HepG2 (cell line): ENCODE measurements at regions not wholly inside any gene's neighbourhood (a gene's known extent, or its start where the extent isn't known, plus 50 kb on each side); places are given as distances from the start of the nearest gene placed in this dataset.
A peak's percentile ranks its signal among the peaks of the same experiment; 100 is the strongest.

Experiments
- ATAC-seq: fragments of 200-7000 bp; cut with Tn5 transposase; 3 replicates; pipeline ENCODE4 v1.9.1; 2020; ENCODE audit warnings: mild to moderate bottlenecking, moderate library complexity
- BruUV-seq: library from RNA; stranded (reverse); fragments of 400-500 nt; replicated peaks from 2 replicates; lab custom pipeline; 2021; lab: Mats Ljungman, UMichigan
- CTCF ChIA-PET: fragments of 300-600 bp; formaldehyde crosslinking; extraction: SDS; loops from one replicate; lab custom pipeline; 2021; ENCODE audit warnings: low total read pairs, inconsistent platforms, low intra/inter-chr PET ratio; lab: Yijun Ruan, JAX
- POLR2A ChIA-PET: fragments of 350-600 bp; sonication (Branson Sonifier 250); formaldehyde crosslinking; loops from one replicate; lab custom pipeline; 2020; ENCODE audit warnings: antibody characterized with exemption, inconsistent platforms; lab: Yijun Ruan, JAX
- DNase-seq: peaks from one replicate; pipeline ENCODE4 v3.0.0-alpha.2; 2015; ENCODE audit warnings: low spot score
- FAIRE-seq: peaks from 3 replicates; lab custom pipeline; 2011; peaks lifted over from hg19 to GRCh38; lab: Jason Lieb, UNC
- H2AFZ ChIP-seq: one replicate; pipeline ENCODE4 v1.6.1; 2011; ENCODE audit warnings: low read length, inconsistent platforms
- H3K27ac ChIP-seq: fragments of 300-600 bp; 3 replicates; pipeline ENCODE4 v1.8.0; 2011; ENCODE audit warnings: mixed run types, mild to moderate bottlenecking, mixed read lengths, low read length, inconsistent platforms; ENCODE audit not compliant: insufficient read depth; ENCODE audit errors: extremely low read length
- H3K27me3 ChIP-seq, 2 experiments: fragments of 200-600 bp in 1 of 2; 2 replicates in 1 of 2; 3 replicates in 1 of 2; pipeline versions ENCODE4 v1.6.0 to v1.8.0; 2011; ENCODE audit warnings: low read length in 2 of 2, mild to moderate bottlenecking in 2 of 2, moderate library complexity in 2 of 2, inconsistent platforms in 1 of 2; ENCODE audit not compliant: insufficient read depth in 2 of 2, control insufficient read depth in 1 of 2
- H3K36me3 ChIP-seq, 2 experiments: fragments of 200-600 bp in 1 of 2; replicated peaks in 1 of 2; 2 replicates in 1 of 2; 3 replicates in 1 of 2; pipeline versions ENCODE4 v1.5.1 to v1.8.0; 2011; ENCODE audit warnings: low read length in 2 of 2, inconsistent platforms in 1 of 2; ENCODE audit not compliant: insufficient read depth in 2 of 2, control insufficient read depth in 1 of 2
- H3K4me1 ChIP-seq: 2 replicates; pipeline ENCODE4 v1.5.1; 2012; ENCODE audit warnings: low read length, inconsistent platforms; ENCODE audit not compliant: insufficient read depth
- H3K4me2 ChIP-seq: 2 replicates; pipeline ENCODE4 v1.6.0; 2011; ENCODE audit warnings: low read depth, low read length, inconsistent platforms
- H3K4me3 ChIP-seq, 3 experiments: fragments of 200-600 bp in 1 of 3; sonication (generic), shearing (Covaris generic) in 1 of 3; replicated peaks in 1 of 3; 2 replicates each; pipeline ENCODE4 v1.5.1; 2011 to 2016; ENCODE audit warnings: low read length in 3 of 3, inconsistent platforms in 2 of 3, low read depth in 2 of 3, mild to moderate bottlenecking in 2 of 3, control low read depth in 1 of 3, mixed read lengths in 1 of 3; ENCODE audit not compliant: insufficient read depth in 1 of 3
- H3K79me2 ChIP-seq: one replicate; pipeline ENCODE4 v1.6.1; 2011; ENCODE audit warnings: low read length, inconsistent platforms; ENCODE audit not compliant: insufficient read depth
- H3K9ac ChIP-seq: 2 replicates; pipeline ENCODE4 v1.6.0; 2011; ENCODE audit warnings: mild to moderate bottlenecking, low read depth, low read length, inconsistent platforms; ENCODE audit not compliant: insufficient read depth
- H3K9me3 ChIP-seq: 2 replicates; pipeline ENCODE4 v1.5.1; 2012; ENCODE audit warnings: mild to moderate bottlenecking, low read length
- H4K20me1 ChIP-seq: 2 replicates; pipeline ENCODE4 v1.6.0; 2011; ENCODE audit warnings: inconsistent platforms, mild to moderate bottlenecking, low read length, moderate library complexity; ENCODE audit not compliant: insufficient read depth
- BCL6 ChIP-seq: IDR thresholded peaks from 2 replicates; pipeline ENCODE4 v1.6.1; 2016; ENCODE audit warnings: missing genetic modification reagents, missing compliant biosample characterization
- BRF2 ChIP-seq: sonication (generic); formaldehyde crosslinking; IDR thresholded peaks from 2 replicates; pipeline ENCODE4 v1.8.1; 2022; ENCODE audit warnings: mild to moderate bottlenecking, missing genetic modification reagents
- FIP1L1 ChIP-seq: fragments of 200-400 bp; formaldehyde crosslinking; IDR thresholded peaks from 2 replicates; pipeline ENCODE4 v1.6.1; 2018; ENCODE audit warnings: low read depth, mild to moderate bottlenecking, low read length, moderate library complexity, borderline replicate concordance; ENCODE audit not compliant: insufficient read depth
- GABPA ChIP-seq, 2 experiments: IDR thresholded peaks; 2 replicates each; pipeline ENCODE4 v1.6.1; 2011 to 2016; ENCODE audit warnings: low read depth in 2 of 2, low read length in 1 of 2, missing biosample characterization in 1 of 2, missing genetic modification characterization in 1 of 2
- MAFF ChIP-seq: IDR thresholded peaks from 2 replicates; pipeline ENCODE4 v1.6.1; 2011; ENCODE audit warnings: low read depth, low read length, improper control_type of control experiment
- MAFK ChIP-seq, 2 experiments: IDR thresholded peaks in 1 of 2; conservative IDR thresholded peaks in 1 of 2; 2 replicates each; pipeline ENCODE4 v1.6.1; 2011; ENCODE audit warnings: improper control_type of control experiment in 2 of 2, low read length in 2 of 2
- USF2 ChIP-seq, 2 experiments: sonication (generic) in 1 of 2; formaldehyde crosslinking in 1 of 2; IDR thresholded peaks; 2 replicates each; pipeline versions ENCODE4 v1.5.1 to v1.6.1; 2011 to 2020; ENCODE audit warnings: borderline replicate concordance in 1 of 2, low read depth in 1 of 2, low read length in 1 of 2, mild to moderate bottlenecking in 1 of 2, missing genetic modification reagents in 1 of 2, moderate library complexity in 1 of 2
- ZNF430 ChIP-seq: sonication (generic); formaldehyde crosslinking; IDR thresholded peaks from 2 replicates; pipeline ENCODE4 v1.9.0; 2021; ENCODE audit warnings: mild to moderate bottlenecking, missing genetic modification reagents
- ZNF678 ChIP-seq: sonication (generic); formaldehyde crosslinking; IDR thresholded peaks from 2 replicates; pipeline ENCODE4 v1.4.0; 2020; ENCODE audit warnings: mild to moderate bottlenecking, missing genetic modification reagents
- WGBS: methylation state at CpG from one replicate; pipeline ENCODE4 v1.1.6; 2017; ENCODE audit warnings: low lambda C conversion rate; 5-methylcytosine and 5-hydroxymethylcytosine counted together
- in situ Hi-C: cut with HindIII; loops from 2 replicates; pipeline ENCODE4 v1.10.0; 2017; ENCODE audit warnings: low pct_unique_long_range_greater_than_20kb; ENCODE audit not compliant: extremely low pct_ligation_motif_present
- intact Hi-C: fragments of 100-400 bp; cut with micrococcal nuclease; formaldehyde crosslinking; loops from one replicate; pipeline ENCODE4 v1.10.0; 2022; ENCODE audit not compliant: unreplicated experiment
- TF ChIP-seq, protein P1 (sequence below): sonication (generic); formaldehyde crosslinking; IDR thresholded peaks from 2 replicates; pipeline ENCODE4 v1.5.0; 2020; ENCODE audit warnings: missing genetic modification reagents

- ChIA-PET POLR2A (interaction anchor here (1.5 kb wide), 1 partner anchor 14 kb away, joined by 4 read pairs; no protein-coding TSS in a partner anchor), CTCF (no interaction called here)
- in situ Hi-C loops (no loop called here), intact Hi-C loops (no loop called here)
- no peak overlapping the region for H3K4me3 ChIP-seq
- no peak for FAIRE-seq
- no peak for ATAC-seq
- no peak for TF ChIP-seq ZNF430 (CRISPR knock-in tag)
- TF ChIP-seq MAFF, result 0 out of 2 replicates have a peak, but pooled peaks have one; percentile 5
- no peak for TF ChIP-seq GABPA (IDR thresholded peaks at IDR 0.05; ENCODE audit: low read depth, low read length)
- TF ChIP-seq GABPA (CRISPR knock-in tag; IDR thresholded peaks at IDR 0.05; ENCODE audit: low read depth), result no peak
- no peak for TF ChIP-seq FIP1L1
- peak; percentile 13 to 18; a peak in 1 of 4 replicates for TF ChIP-seq MAFK (conservative IDR thresholded peaks at IDR 0.05 in 1 of 2, IDR thresholded peaks at IDR 0.05 in 1 of 2; ENCODE audit: low read length in 2 of 2)
- no peak for TF ChIP-seq ZNF678 (CRISPR knock-in tag)
- WGBS, result 52% methylated on average over 6 of the region's 6 CpGs
- no peaks in the 10 kb centered on the region for H3K79me2 ChIP-seq
- DNase-seq, result no peak
- no TSS peak for BruUV-seq
- peaks cover 0 to 2% of the 10 kb centered on the region in 2 experiments; a peak in 1 of 5 replicates for H3K27me3 ChIP-seq
- H3K36me3 ChIP-seq, result no peaks in the 10 kb centered on the region
- no peak overlapping the region for H3K27ac ChIP-seq
- H4K20me1 ChIP-seq, result no peaks in the 10 kb centered on the region
- no peak overlapping the region for H3K4me2 ChIP-seq
- H3K9me3 ChIP-seq, result no peaks in the 10 kb centered on the region
- H2AFZ ChIP-seq, result no peak overlapping the region
- peaks cover 28% of the 10 kb centered on the region for H3K4me1 ChIP-seq
- H3K9ac ChIP-seq, result no peak overlapping the region
Measured at GRCh38 chr1:213585959-213586586, 401.7 kb upstream of the PROX1 start.

DNA sequence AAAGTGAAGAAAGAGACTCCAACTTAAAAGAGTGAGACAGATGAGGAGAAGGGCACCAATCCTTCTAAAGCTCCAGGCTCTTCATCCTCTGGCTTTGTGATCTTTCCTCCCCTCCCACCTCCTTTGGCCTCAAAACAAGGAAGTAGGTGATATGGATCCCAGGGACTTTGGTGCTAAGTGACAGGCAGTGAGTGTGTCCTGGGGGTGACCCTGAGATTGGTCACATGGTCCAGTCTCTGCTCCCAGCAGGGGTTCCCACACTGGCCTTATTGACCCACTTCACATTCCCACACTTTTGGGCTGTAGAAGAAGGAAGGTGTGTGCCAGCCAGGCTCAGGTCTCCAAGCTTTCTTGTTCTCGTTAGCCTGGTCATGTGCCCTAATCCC, 401.2 kb upstream of the PROX1 start:
- CTCF ChIA-PET, result interaction anchor here (0.6 kb wide), 1 partner anchor 17 kb away, joined by 3 read pairs; no protein-coding TSS in a partner anchor
- H3K9ac ChIP-seq, result no peak overlapping the region
- ATAC-seq (peak; percentile 72), FAIRE-seq (no peak), DNase-seq (peak; percentile 34)
- H3K27ac ChIP-seq, result no peak overlapping the region
- WGBS, result 91% methylated on average over 1 of the region's 1 CpG
- in situ Hi-C loops (no loop called here), intact Hi-C loops (no loop called here)
- H3K4me2 ChIP-seq, result no peak overlapping the region
- POLR2A ChIA-PET, result interaction anchor here (1.5 kb wide), 1 partner anchor 14 kb away, joined by 4 read pairs; no protein-coding TSS in a partner anchor
- peaks cover 28% of the 10 kb centered on the region for H3K4me1 ChIP-seq
- H3K79me2 ChIP-seq, result no peaks in the 10 kb centered on the region
- no peaks in the 10 kb centered on the region for H4K20me1 ChIP-seq
- BruUV-seq, result no TSS peak
- H3K27me3 ChIP-seq, result peaks cover 0 to 2% of the 10 kb centered on the region in 2 experiments; a peak in 1 of 5 replicates
- no peak overlapping the region for H2AFZ ChIP-seq
- no peaks in the 10 kb centered on the region for H3K36me3 ChIP-seq
- H3K4me3 ChIP-seq, result no peak overlapping the region
- H3K9me3 ChIP-seq, result no peaks in the 10 kb centered on the region
- no peak for TF ChIP-seq USF2 (IDR thresholded peaks at IDR 0.05; ENCODE audit: low read depth, low read length)
- TF ChIP-seq USF2 (CRISPR knock-in tag; IDR thresholded peaks at IDR 0.05; ENCODE audit: borderline replicate concordance), result no peak; the same call in 1 of the 2 replicates
- TF ChIP-seq BCL6, result no peak
- TF ChIP-seq, protein P1, sequence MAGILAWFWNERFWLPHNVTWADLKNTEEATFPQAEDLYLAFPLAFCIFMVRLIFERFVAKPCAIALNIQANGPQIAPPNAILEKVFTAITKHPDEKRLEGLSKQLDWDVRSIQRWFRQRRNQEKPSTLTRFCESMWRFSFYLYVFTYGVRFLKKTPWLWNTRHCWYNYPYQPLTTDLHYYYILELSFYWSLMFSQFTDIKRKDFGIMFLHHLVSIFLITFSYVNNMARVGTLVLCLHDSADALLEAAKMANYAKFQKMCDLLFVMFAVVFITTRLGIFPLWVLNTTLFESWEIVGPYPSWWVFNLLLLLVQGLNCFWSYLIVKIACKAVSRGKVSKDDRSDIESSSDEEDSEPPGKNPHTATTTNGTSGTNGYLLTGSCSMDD (CRISPR knock-in tag), result no peak
- TF ChIP-seq BRF2 (CRISPR knock-in tag), result no peak
